Coronary artery (tissue), 2 donors: ENCODE measurements at regions not wholly inside any gene's neighbourhood (a gene's known extent, or its start where the extent isn't known, plus 50 kb on each side); places are given as distances from the start of the nearest gene placed in this dataset.

Source experiments
- DNase-seq: peaks from one replicate; pipeline ENCODE4 v3.0.0-alpha.2; 2017; ENCODE audit warnings: low spot score
- H3K27ac ChIP-seq, 2 donors: fragments of 200-600 bp; sonication (generic); one replicate each; pipeline ENCODE4 v1.5.1; 2016 to 2019
- H3K4me3 ChIP-seq: fragments of 200-600 bp; sonication (generic); 2 replicates; pipeline ENCODE4 v1.5.1; 2016; ENCODE audit warnings: mild to moderate bottlenecking, moderate library complexity
- CTCF ChIP-seq: fragments of 200-600 bp; sonication (generic); IDR thresholded peaks from one replicate; pipeline ENCODE4 v1.5.1; 2019; ENCODE audit warnings: antibody characterized with exemption

GRCh38 chr1:36571106-36571505 is 88.4 kb upstream of the CSF3R start:
- no peak overlapping the region for H3K4me3 ChIP-seq
- no peak for DNase-seq
- no peak for TF ChIP-seq CTCF
- no peak overlapping the region for H3K27ac ChIP-seq

GRCh38 chr1:36570478-36571060 is 87.9 kb upstream of the CSF3R start:
- Histone ChIP-seq H3K27ac (no peak overlapping the region), H3K4me3 (no peak overlapping the region)
- no peak for TF ChIP-seq CTCF
- no peak for DNase-seq

DNA sequence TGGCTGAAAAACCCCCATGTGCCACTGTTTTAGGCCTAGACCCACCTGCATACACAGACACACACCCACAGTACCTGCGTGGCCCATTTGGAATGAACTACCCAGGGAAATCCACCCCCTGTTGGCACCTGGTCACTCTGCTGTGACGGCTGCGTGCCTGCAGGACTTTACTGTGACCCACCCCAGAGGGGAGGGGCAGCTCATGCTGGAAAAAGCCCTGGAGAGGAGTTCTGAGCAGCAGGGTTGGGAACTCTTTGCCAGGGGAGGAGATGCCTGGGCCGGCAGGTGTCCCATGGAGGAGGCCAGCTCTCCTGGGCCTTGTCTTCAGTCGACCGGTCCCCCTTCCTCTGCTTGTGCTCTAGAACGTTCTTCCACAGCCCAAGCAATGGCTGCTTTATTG is 87.3 kb upstream of the CSF3R start:
- TF ChIP-seq CTCF: no peak
- no peak overlapping the region for H3K4me3 ChIP-seq
- DNase-seq: peak; percentile 17
- H3K27ac ChIP-seq: no peak overlapping the region

DNA sequence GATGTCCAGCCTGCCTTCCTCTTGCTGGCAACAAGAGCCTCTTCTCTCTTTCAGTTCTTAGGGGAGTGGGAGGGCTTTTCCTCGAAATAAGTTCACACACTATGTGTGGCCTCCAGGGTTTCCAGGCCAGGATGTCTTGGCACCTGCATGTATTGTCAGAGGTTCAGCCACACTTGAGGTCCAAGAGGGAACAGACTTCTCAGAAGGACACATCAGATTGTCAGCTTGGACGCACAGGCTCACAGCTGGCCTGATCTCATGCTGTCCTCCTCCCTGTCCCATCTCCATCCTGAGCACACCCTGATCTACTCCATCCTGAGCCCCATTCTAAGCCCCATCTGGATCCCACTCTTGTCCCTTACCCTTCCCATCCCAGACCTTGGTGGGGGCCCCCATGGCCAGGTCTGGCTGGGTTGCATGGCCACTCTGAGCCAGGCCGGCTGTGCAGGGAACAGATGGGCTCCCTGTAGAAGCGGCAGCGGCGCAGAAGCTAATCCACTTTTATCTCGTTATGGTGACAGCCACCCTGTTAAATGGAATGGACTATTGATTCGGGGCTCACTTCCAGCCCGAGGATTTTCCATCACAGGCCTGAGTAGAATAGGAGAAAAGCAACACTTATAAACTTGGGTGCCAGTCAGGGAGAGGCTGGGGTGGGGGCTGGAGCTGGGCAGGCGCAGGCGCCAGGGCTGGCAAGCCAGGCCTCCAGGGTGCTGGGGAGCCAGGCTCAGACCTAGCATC is 85.1 kb upstream of the CSF3R start:
- DNase-seq: peak; percentile 49

DNA sequence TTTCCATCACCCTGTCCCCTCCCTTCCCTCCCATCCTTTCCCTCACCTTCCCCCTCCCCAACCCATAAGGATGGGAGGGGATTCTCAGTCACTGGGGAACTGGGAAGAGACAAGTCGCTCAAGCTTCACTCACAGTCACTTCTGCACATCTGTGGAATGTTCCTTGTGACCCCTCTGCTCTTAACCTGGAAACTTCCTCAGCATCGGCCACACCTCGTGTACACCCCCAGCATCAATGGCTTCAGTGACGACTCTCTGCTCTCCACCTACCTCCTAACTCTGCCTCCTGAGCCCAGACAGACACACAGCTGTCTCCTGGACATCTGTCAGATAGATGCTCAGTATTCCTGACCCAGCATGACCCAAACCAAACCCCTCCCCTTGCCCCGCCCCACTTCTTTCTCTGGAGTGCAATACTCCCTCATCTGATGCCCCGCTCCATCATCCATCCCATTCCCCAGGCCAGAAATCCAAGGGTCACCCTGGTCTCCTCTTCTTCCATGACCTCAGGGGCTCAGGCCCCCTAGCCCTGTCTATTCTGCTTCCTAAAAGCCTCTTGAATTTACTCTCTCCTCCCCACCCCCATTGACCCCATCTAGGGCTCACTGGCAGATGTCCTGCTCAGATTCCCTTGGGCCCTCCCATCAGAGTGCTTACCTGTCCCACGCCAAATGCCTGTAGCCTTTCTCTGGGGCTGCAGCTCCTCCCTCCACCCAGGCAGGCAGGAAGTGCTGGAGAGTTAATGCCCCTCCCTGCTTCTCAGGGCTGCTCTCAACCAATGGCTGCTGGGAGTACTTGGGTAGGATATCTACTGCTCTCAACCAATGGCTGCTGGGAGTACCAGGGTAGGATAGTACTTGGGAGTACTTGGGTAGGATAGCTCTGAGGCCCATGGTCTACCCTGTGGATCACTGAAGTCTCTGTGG is 83.1 kb upstream of the CSF3R start:
- Histone ChIP-seq H3K4me3 (no peak overlapping the region), H3K27ac (no peak overlapping the region)
- no peak for TF ChIP-seq CTCF
- peak; percentile 62 for DNase-seq

More for the DNA sequence above, 85.1 kb upstream of the CSF3R start:
- Histone ChIP-seq H3K4me3 (no peak overlapping the region), H3K27ac (no peak overlapping the region)
- no peak for TF ChIP-seq CTCF

- Histone ChIP-seq H3K27ac (no peak overlapping the region), H3K4me3 (no peak overlapping the region)
- peak; percentile 49 for DNase-seq
- no peak for TF ChIP-seq CTCF
Observed at GRCh38 chr1:36562181-36562685, 79.5 kb upstream of the CSF3R start.
